Common myeloid progenitor, CD34-positive (primary cell): ENCODE measurements at regions not wholly inside any gene's neighbourhood (a gene's known extent, or its start where the extent isn't known, plus 50 kb on each side); places are given as distances from the start of the nearest gene placed in this dataset.

Source experiments
- CTCF ChIA-PET: fragments of 350-600 bp; sonication (Branson Sonifier 250); formaldehyde crosslinking; loops from one replicate; lab custom pipeline; 2021; ENCODE audit warnings: antibody characterized with exemption; lab: Charles Lee
- POLR2A ChIA-PET: fragments of 350-600 bp; sonication (Branson Sonifier 250); formaldehyde crosslinking; loops from one replicate; lab custom pipeline; 2021; ENCODE audit warnings: antibody characterized with exemption; lab: Charles Lee
- DNase-seq, 3 donors: peaks; one replicate each; pipeline versions ENCODE4 v3.0.0 to v3.0.0-alpha.2; 2013
- H3K27ac ChIP-seq, 2 experiments: 1 replicate in 1 of 2; 2 replicates in 1 of 2; pipeline ENCODE4 v1.7.0; 2013; ENCODE audit warnings: inconsistent platforms in 2 of 2, low read length in 2 of 2, mild to moderate bottlenecking in 2 of 2, low read depth in 1 of 2, moderate library complexity in 1 of 2; ENCODE audit not compliant: severe bottlenecking in 2 of 2, insufficient read depth in 1 of 2, poor library complexity in 1 of 2
- H3K27me3 ChIP-seq, 5 experiments: replicated peaks in 2 of 5; 1 replicate in 3 of 5; 2 replicates in 2 of 5; pipeline versions ENCODE4 v1.6.1 to v1.7.0; 2013; ENCODE audit warnings: low read length in 4 of 5, mild to moderate bottlenecking in 2 of 5, moderate library complexity in 2 of 5, inconsistent platforms in 1 of 5; ENCODE audit not compliant: insufficient read depth in 5 of 5, control insufficient read depth in 4 of 5
- H3K36me3 ChIP-seq, 4 experiments: 1 replicate in 2 of 4; 2 replicates in 2 of 4; pipeline versions ENCODE4 v1.6.1 to v1.7.0; 2013; ENCODE audit warnings: low read length in 3 of 4, control low read depth in 1 of 4, mild to moderate bottlenecking in 1 of 4; ENCODE audit not compliant: control insufficient read depth in 4 of 4, insufficient read depth in 4 of 4
- H3K4me1 ChIP-seq, 4 experiments: 1 replicate in 3 of 4; 2 replicates in 1 of 4; pipeline versions ENCODE4 v1.6.1 to v1.7.1; 2013; ENCODE audit warnings: low read length in 3 of 4, mild to moderate bottlenecking in 3 of 4, control low read depth in 1 of 4, inconsistent platforms in 1 of 4, moderate library complexity in 1 of 4; ENCODE audit not compliant: control insufficient read depth in 4 of 4, insufficient read depth in 4 of 4; ENCODE audit errors: control extremely low read depth in 1 of 4
- H3K4me3 ChIP-seq, 7 experiments: 1 replicate in 4 of 7; 2 replicates in 3 of 7; pipeline versions ENCODE4 v1.5.1 to v1.7.0; 2013; ENCODE audit warnings: mild to moderate bottlenecking in 7 of 7, low read length in 6 of 7, moderate library complexity in 6 of 7, inconsistent platforms in 2 of 7, low read depth in 2 of 7, control low read depth in 1 of 7; ENCODE audit not compliant: insufficient read depth in 4 of 7, control insufficient read depth in 1 of 7; ENCODE audit errors: extremely low read depth in 1 of 7
- H3K9me3 ChIP-seq, 5 experiments: 1 replicate in 4 of 5; 2 replicates in 1 of 5; pipeline versions ENCODE4 v1.6.1 to v1.7.1; 2013; ENCODE audit warnings: low read length in 4 of 5, mild to moderate bottlenecking in 2 of 5, inconsistent platforms in 1 of 5, low read depth in 1 of 5, moderate library complexity in 1 of 5; ENCODE audit not compliant: control insufficient read depth in 4 of 5, insufficient read depth in 2 of 5; ENCODE audit errors: control extremely low read depth in 1 of 5
- WGBS: methylation state at CpG from one replicate; pipeline ENCODE4 v1.1.5; 2013; ENCODE audit not compliant: insufficient coverage; 5-methylcytosine and 5-hydroxymethylcytosine counted together

GRCh38 chr10:88129013-88129412, 265.6 kb downstream of the PTEN start:
- Histone ChIP-seq H3K27me3 (no peaks in the 10 kb centered on the region), H3K36me3 (no peaks in the 10 kb centered on the region), H3K4me1 (no peaks in the 10 kb centered on the region), H3K4me3 (no peak overlapping the region), H3K27ac (no peak overlapping the region), H3K9me3 (no peaks in the 10 kb centered on the region)
- no peak for DNase-seq
- ChIA-PET POLR2A (no interaction called here), CTCF (interaction anchor here (0.6 to 1.4 kb wide), 3 partner anchors 10 to 371 kb away, joined by 3 read pairs; no protein-coding TSS in a partner anchor)
- 100% methylated on average over 1 of the region's 2 CpGs for WGBS

GRCh38 chr10:88130912-88131311, 267.5 kb downstream of the PTEN start:
- no peak for DNase-seq
- Histone ChIP-seq H3K4me1 (no peaks in the 10 kb centered on the region), H3K27ac (no peak overlapping the region), H3K36me3 (no peaks in the 10 kb centered on the region), H3K27me3 (no peaks in the 10 kb centered on the region), H3K9me3 (no peaks in the 10 kb centered on the region), H3K4me3 (no peak overlapping the region)
- POLR2A ChIA-PET, result no interaction called here
- WGBS, result no CpG with 5 or more reads among the region's 1 CpG
- CTCF ChIA-PET, result interaction anchor here (1.0 kb wide), 1 partner anchor 44 kb away, joined by 3 read pairs; no protein-coding TSS in a partner anchor

- no peaks in the 10 kb centered on the region for H3K27me3 ChIP-seq
- CTCF ChIA-PET, result no interaction called here
- H3K27ac ChIP-seq, result no peak overlapping the region
- no peak overlapping the region for H3K4me3 ChIP-seq
- 80% methylated on average over 2 of the region's 7 CpGs for WGBS
- no peaks in the 10 kb centered on the region for H3K9me3 ChIP-seq
- DNase-seq, result no peak
- no peaks in the 10 kb centered on the region for H3K36me3 ChIP-seq
- H3K4me1 ChIP-seq, result no peaks in the 10 kb centered on the region
- POLR2A ChIA-PET, result no interaction called here
These were observed 268.2 kb downstream of the PTEN start for GRCh38 chr10:88131511-88132139.

GRCh38 chr10:88136712-88137111, 273.3 kb downstream of the PTEN start:
- Histone ChIP-seq H3K27me3 (no peaks in the 10 kb centered on the region), H3K4me3 (no peak overlapping the region), H3K4me1 (no peaks in the 10 kb centered on the region), H3K9me3 (no peaks in the 10 kb centered on the region), H3K27ac (no peak overlapping the region), H3K36me3 (no peaks in the 10 kb centered on the region)
- 82% methylated on average over 1 of the region's 2 CpGs for WGBS
- DNase-seq, result no peak
- POLR2A ChIA-PET, result no interaction called here
- CTCF ChIA-PET, result no interaction called here

- Histone ChIP-seq H3K27me3 (no peaks in the 10 kb centered on the region), H3K9me3 (no peaks in the 10 kb centered on the region), H3K4me1 (no peaks in the 10 kb centered on the region), H3K27ac (no peak overlapping the region), H3K4me3 (no peak overlapping the region), H3K36me3 (no peaks in the 10 kb centered on the region)
- WGBS, result 100% methylated on average over 1 of the region's 2 CpGs
- ChIA-PET CTCF (interaction anchor here (1.4 kb wide), 1 partner anchor 9 kb away, joined by 3 read pairs; no protein-coding TSS in a partner anchor), POLR2A (interaction anchor here (0.7 kb wide), 1 partner anchor 86 kb away, joined by 3 read pairs; no protein-coding TSS in a partner anchor)
- DNase-seq, result no peak
These were observed 275.0 kb downstream of the PTEN start for GRCh38 chr10:88138319-88138848.

DNA sequence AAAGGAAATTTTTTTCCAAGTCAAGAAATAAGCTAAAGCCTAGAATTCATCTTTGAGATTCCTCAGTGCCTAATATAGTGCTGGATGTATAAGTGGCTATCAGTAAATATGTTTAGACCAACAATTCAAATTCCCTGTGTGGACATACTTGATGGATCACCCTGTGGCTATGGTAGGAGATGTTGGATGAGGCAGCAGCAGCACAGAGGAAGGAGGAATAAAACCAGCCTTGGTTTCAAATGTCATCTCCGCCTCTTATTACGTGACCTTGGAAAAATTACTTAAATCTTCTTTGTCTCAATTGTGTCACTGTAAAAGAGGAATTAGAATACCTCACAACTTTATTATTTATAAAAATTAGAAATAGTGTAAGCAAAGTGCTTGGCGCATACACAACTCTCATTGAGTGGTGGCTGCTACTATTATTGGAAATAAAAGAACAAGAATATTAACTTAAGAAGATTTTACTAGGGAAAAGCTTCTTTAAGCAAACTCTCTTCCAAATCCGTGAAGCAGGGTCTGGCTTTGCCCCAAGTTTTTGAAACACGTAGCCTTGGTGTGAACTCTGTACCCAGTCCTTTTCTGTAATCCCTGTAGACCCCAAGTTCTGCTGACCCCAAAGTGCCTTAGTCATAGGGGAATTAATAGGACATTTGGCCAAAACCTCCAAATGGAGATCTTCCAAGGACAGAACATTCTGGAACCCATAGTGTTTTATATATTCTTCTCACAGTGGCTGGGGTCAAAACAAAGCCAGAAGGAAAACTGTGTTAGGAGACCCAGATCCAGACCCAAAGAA, 283.8 kb downstream of the PTEN start:
- POLR2A ChIA-PET, result no interaction called here
- DNase-seq, result no peak
- 100% methylated on average over 2 of the region's 5 CpGs for WGBS
- Histone ChIP-seq H3K4me1 (no peaks in the 10 kb centered on the region), H3K27me3 (no peaks in the 10 kb centered on the region), H3K9me3 (no peaks in the 10 kb centered on the region), H3K36me3 (no peaks in the 10 kb centered on the region), H3K27ac (no peak overlapping the region), H3K4me3 (no peak overlapping the region)
- CTCF ChIA-PET, result interaction anchor here (0.8 kb wide), 1 partner anchor 121 kb away, joined by 3 read pairs; no protein-coding TSS in a partner anchor

DNA sequence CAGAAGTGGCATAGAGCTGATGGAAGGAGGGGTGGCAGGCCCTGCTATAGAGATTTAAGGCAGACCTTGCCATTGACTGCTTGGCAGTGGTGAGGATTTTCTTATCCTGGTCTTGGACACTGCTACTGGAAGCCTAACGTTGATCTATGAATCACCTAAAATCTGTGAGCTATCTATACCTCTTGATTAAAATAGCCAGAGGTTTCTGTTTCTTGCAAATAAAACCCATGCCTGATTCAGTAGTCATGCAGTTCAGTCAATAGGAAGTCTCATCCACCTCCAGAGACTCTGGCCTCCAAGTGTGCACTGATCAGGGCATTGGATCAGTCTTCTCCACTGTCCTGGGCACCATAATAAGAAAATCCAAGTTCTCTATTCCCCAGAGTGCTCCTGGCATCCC, 286.5 kb downstream of the PTEN start:
- H3K27ac ChIP-seq, result no peak overlapping the region
- CTCF ChIA-PET, result no interaction called here
- WGBS, result 100% methylated on average over 1 of the region's 1 CpG

More for the DNA sequence above, 286.5 kb downstream of the PTEN start:
- no peak for DNase-seq
- Histone ChIP-seq H3K36me3 (no peaks in the 10 kb centered on the region), H3K27me3 (no peaks in the 10 kb centered on the region), H3K4me3 (no peak overlapping the region), H3K4me1 (peaks cover 0 to 6% (median 0%) of the 10 kb centered on the region in 4 experiments), H3K9me3 (no peaks in the 10 kb centered on the region)
- POLR2A ChIA-PET, result interaction anchor here (0.6 kb wide), 1 partner anchor 87 kb away, joined by 3 read pairs; no protein-coding TSS in a partner anchor
